Ascending aorta (tissue), 2 donors: ENCODE measurements at regions not wholly inside any gene's neighbourhood (a gene's known extent, or its start where the extent isn't known, plus 50 kb on each side); places are given as distances from the start of the nearest gene placed in this dataset.

Experiments used
- DNase-seq, 2 donors: peaks; one replicate each; pipeline ENCODE4 v3.0.0-alpha.2; 2019; ENCODE audit warnings: low spot score in 2 of 2
- H3K27ac ChIP-seq, 2 donors: fragments of 200-600 bp; sonication (generic); one replicate each; pipeline ENCODE4 v1.5.1; 2016 to 2017; ENCODE audit warnings: mild to moderate bottlenecking in 1 of 2
- H3K27me3 ChIP-seq: fragments of 200-600 bp; sonication (generic); one replicate; pipeline ENCODE4 v1.5.1; 2017
- H3K36me3 ChIP-seq, 2 donors: fragments of 200-600 bp; sonication (generic); one replicate each; pipeline ENCODE4 v1.5.1; 2016
- H3K4me1 ChIP-seq, 2 donors: fragments of 200-600 bp; sonication (generic); one replicate each; pipeline ENCODE4 v1.5.1; 2016 to 2017; ENCODE audit warnings: mild to moderate bottlenecking in 1 of 2
- H3K4me3 ChIP-seq, 2 donors: fragments of 200-600 bp; sonication (generic); one replicate each; pipeline ENCODE4 v1.5.1; 2016 to 2017; ENCODE audit warnings: mild to moderate bottlenecking in 1 of 2
- H3K9me3 ChIP-seq, 2 donors: fragments of 200-600 bp; sonication (generic); one replicate each; pipeline ENCODE4 v1.5.1; 2016
- CTCF ChIP-seq, 3 experiments: fragments of 200-600 bp in 2 of 3; fragments of 450-650 bp in 1 of 3; sonication (generic) in 2 of 3; IDR thresholded peaks; one replicate each; pipeline ENCODE4 v1.5.1; 2016 to 2019; ENCODE audit warnings: antibody characterized with exemption in 3 of 3, mild to moderate bottlenecking in 1 of 3, moderate library complexity in 1 of 3
- intact Hi-C: fragments of 100-400 bp; cut with DNase I; formaldehyde crosslinking; loops from one replicate; pipeline ENCODE4 v1.15.1; 2023

GRCh38 chr14:104385111-104385510 lies 194.5 kb upstream of the C14orf180 start:
- no peaks in the 10 kb centered on the region for H3K36me3 ChIP-seq
- H3K4me1 ChIP-seq = no peaks in the 10 kb centered on the region
- intact Hi-C loops = no loop called here
- H3K27ac ChIP-seq = no peak overlapping the region
- no peak overlapping the region for H3K4me3 ChIP-seq
- H3K27me3 ChIP-seq = no peaks in the 10 kb centered on the region
- DNase-seq = no peak
- peaks cover 0 to 5% of the 10 kb centered on the region in 2 donors for H3K9me3 ChIP-seq
- no peak for TF ChIP-seq CTCF (IDR thresholded peaks at IDR 0.05)

DNA sequence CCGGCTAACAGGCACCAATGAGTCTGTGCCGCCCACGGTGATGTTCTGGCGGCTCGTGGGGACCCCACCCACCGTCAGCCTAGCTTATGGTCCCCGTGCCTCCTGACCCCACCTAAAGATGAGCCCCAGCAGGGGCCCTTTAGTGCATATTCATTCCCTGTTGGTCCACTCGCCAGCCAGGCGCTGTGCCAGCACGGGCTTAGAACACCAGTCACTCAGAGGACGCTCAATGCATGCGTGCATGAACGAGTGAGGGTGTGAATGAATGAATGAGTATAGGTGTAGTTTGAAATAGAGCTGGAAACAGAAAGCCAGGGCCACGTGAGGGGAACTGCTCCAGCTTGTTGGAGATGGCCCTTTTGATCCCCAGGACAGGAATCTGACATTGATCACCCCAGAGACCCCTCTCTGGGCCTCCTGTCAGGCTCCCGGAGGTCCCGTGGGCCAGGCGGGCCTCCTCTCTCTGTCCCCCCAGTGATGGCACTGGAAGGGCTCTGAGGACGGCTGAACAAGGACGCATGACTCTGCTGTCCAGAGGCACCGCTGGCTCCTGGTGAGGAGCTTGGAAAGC lies 193.9 kb upstream of the C14orf180 start:
- Histone ChIP-seq H3K27me3 (no peaks in the 10 kb centered on the region), H3K27ac (no peak overlapping the region), H3K9me3 (peaks cover 0 to 5% of the 10 kb centered on the region in 2 donors), H3K36me3 (no peaks in the 10 kb centered on the region), H3K4me1 (no peaks in the 10 kb centered on the region), H3K4me3 (no peak overlapping the region)
- TF ChIP-seq CTCF (IDR thresholded peaks at IDR 0.05) = no peak
- intact Hi-C loops = no loop called here
- peak in 1 of 2 donors; percentile 55 for DNase-seq

DNA sequence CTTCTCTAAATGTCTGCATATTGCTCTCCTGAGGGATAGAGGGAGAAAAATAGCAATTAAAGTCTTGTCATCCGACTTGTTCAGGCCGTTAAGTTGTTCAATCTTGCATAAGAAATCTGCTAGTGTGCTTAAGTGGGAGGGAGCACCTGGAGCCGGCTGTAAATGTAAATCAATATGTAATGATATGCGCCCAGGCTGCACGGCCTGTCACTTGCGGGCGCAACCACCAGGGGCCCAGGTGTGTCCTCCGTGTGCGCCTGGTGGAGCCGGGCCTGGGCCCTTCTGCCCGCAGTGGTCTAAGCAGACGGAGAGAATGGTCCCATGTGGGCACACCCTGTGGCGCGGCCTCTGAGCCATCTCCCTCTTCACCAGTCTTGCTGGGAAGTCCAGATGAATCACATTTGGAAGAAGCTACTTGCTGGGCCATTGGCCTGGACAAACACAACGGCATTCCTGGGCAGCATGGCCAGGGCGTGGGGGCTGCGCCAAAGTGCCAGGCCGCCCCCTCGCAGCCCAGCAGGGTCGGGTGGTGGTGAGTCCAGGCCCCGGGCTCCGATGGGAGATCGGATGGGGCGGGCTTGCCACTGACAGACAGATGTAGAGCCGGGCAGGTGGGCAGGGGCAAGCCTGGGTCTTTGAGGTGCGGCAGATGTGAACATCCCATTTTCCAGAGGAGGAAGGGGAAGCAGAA lies 193.3 kb upstream of the C14orf180 start:
- DNase-seq = peak in 1 of 2 donors; percentile 45
- Histone ChIP-seq H3K27ac (no peak overlapping the region), H3K4me3 (no peak overlapping the region), H3K4me1 (no peaks in the 10 kb centered on the region), H3K9me3 (no peaks in the 10 kb centered on the region), H3K36me3 (no peaks in the 10 kb centered on the region), H3K27me3 (no peaks in the 10 kb centered on the region)
- no peak for TF ChIP-seq CTCF (IDR thresholded peaks at IDR 0.05)
- intact Hi-C loops = no loop called here

DNA sequence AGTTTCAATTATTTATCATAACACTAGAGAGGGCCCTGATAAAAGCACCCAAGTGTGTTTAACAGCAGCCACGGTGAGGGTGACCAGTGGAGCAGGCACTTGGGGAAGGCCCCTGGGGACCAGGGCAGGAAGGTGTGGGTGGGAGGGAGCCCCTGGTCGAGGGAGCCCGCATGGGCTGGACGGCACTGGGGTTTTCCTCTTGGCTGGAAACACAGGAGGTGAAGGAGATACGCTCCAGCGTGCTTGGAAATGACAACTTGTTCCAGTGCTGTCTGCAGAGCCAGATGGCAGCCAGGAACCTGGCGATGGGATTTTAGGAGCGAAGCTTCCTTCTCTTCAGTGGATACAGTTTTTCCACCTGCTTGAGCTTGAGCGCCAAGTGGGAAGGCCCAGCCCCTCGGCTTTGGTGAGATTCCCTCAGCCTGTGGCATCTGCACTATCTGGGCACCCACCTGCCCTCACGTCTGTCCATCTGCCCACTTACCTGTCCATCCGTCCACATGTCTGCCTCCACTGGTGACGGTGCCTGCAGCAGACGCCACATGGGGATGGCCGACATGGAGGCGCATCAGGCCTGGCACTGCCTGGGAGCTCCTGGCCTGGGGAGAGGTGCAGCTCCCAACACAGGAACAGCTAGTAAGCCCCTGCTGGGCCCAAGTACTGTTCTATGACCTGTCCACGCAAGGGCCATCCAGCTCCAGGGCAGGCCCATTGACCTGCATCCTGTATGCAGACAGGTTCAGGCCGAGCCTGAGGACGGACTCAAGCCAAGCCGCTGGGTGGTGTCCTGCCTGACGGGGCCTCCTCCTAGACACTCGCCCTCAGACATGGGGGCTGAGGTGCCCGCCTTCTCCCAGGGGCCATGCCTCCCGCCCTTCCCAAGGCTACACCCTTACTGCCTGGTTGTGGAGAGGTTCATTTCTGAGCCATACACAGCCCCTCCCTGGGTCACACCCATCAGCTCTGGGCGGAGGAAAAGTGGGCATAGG lies 192.2 kb upstream of the C14orf180 start:
- no peaks in the 10 kb centered on the region for H3K4me1 ChIP-seq
- intact Hi-C loops = no loop called here
- H3K36me3 ChIP-seq = no peaks in the 10 kb centered on the region
- no peak for TF ChIP-seq CTCF (IDR thresholded peaks at IDR 0.05)
- no peak overlapping the region for H3K4me3 ChIP-seq
- H3K27me3 ChIP-seq = no peaks in the 10 kb centered on the region
- DNase-seq = peak in 1 of 2 donors; percentile 46
- no peak overlapping the region for H3K27ac ChIP-seq
- no peaks in the 10 kb centered on the region for H3K9me3 ChIP-seq

DNA sequence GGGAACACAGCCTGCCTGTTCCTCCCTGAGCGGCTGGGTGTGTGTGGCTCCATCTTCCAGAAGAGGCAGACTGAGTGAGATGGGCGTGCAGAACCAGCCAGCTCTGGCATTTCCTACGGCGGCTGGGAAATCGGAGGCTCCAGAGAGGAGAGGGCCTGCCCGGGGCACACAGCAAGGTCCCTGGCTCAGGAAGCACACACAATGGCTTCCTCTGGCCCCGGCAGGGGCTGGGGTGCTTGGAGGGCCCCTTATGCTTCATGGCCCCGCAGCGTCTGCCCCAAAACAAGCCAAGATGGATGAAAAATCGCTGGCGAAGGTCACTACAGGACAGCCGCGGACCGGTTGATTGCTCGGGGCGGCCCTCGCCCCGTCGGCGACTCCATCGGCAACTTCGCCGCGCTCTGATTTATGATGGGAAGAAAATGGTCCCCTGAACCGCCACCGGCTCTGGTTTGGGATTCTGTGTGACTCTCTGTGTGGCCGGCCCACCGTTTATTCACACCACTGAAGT lies 191.5 kb upstream of the C14orf180 start:
- Histone ChIP-seq H3K4me1 (no peaks in the 10 kb centered on the region), H3K27ac (no peak overlapping the region), H3K36me3 (no peaks in the 10 kb centered on the region), H3K9me3 (no peaks in the 10 kb centered on the region), H3K4me3 (no peak overlapping the region), H3K27me3 (no peaks in the 10 kb centered on the region)
- DNase-seq = no peak
- intact Hi-C loops = no loop called here
- no peak for TF ChIP-seq CTCF (IDR thresholded peaks at IDR 0.05)
